Spinal cord (tissue), 9 donors: ENCODE measurements at regions not wholly inside any gene's neighbourhood (a gene's known extent, or its start where the extent isn't known, plus 50 kb on each side); places are given as distances from the start of the nearest gene placed in this dataset.

Source experiments
- DNase-seq, 6 donors: peaks; one replicate each; pipeline versions ENCODE4 v3.0.0 to v3.0.0-alpha.2; 2013 to 2015; ENCODE audit warnings: low spot score in 6 of 6, low read depth in 4 of 6
- H3K27ac ChIP-seq: one replicate; pipeline ENCODE4 v1.5.1; 2013; ENCODE audit warnings: low read depth, low read length, control low read depth
- H3K27me3 ChIP-seq: one replicate; pipeline ENCODE4 v1.6.1; 2013; ENCODE audit warnings: low read length; ENCODE audit not compliant: control insufficient read depth, insufficient read depth
- H3K36me3 ChIP-seq: one replicate; pipeline ENCODE4 v1.6.1; 2013; ENCODE audit warnings: low read length; ENCODE audit not compliant: control insufficient read depth, insufficient read depth
- H3K4me1 ChIP-seq: one replicate; pipeline ENCODE4 v1.6.1; 2013; ENCODE audit warnings: low read length; ENCODE audit not compliant: control insufficient read depth, insufficient read depth
- H3K4me3 ChIP-seq: one replicate; pipeline ENCODE4 v1.5.1; 2013; ENCODE audit warnings: low read depth, low read length, control low read depth
- H3K9me3 ChIP-seq: one replicate; pipeline ENCODE4 v1.6.1; 2013; ENCODE audit warnings: low read length; ENCODE audit not compliant: control insufficient read depth, insufficient read depth
- WGBS: methylation state at CpG from one replicate; pipeline ENCODE4 v1.1.5; 2013; ENCODE audit warnings: missing lambda C conversion rate; ENCODE audit not compliant: insufficient coverage; 5-methylcytosine and 5-hydroxymethylcytosine counted together
- donor health status: healthy.

DNA sequence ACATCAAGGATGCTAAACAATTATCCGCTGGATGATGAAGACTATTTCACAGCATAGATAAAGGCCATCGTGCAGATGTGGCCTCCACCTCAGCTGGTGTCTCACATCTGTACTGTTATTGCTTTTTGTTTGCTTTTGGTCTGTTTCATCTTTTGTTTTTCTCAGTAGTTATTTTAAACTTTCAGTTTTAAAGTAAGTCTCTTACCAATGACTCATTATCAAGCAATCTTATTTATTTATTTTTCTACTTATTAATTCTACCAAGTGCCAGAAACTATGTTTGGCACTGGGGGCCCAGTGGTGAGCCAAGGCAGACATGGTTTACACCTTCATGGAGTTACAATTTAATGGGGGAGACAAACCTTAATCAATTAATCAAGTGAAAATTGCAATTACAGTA, 250.9 kb upstream of the TMEM72 start:
- 100% methylated on average over 1 of the region's 2 CpGs for WGBS
- H3K27me3 ChIP-seq, result no peaks in the 10 kb centered on the region
- no peak overlapping the region for H3K4me3 ChIP-seq
- no peaks in the 10 kb centered on the region for H3K36me3 ChIP-seq
- H3K9me3 ChIP-seq, result no peaks in the 10 kb centered on the region
- no peaks in the 10 kb centered on the region for H3K4me1 ChIP-seq
- no peak overlapping the region for H3K27ac ChIP-seq
- no peak for DNase-seq

DNA sequence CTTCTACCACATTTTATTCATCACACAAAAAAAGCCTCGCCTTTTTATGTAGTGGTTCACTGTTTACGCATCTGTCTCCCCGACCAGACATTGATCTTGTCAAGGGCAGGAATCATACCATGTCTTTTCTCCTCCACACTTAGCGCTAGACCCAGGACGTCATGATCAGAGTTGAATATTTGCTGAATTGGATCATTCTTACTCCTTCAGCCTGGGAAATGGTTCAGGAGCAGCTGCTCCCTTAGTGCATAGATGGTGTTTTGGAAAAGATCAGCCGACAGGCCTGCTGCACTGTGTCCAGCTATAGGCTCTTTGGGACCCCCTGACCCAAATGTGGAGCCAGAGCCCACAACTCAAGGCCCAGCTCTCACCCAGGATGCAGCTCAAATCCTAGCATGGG, 249.1 kb upstream of the TMEM72 start:
- no peaks in the 10 kb centered on the region for H3K36me3 ChIP-seq
- no peaks in the 10 kb centered on the region for H3K4me1 ChIP-seq
- no peak overlapping the region for H3K27ac ChIP-seq
- H3K4me3 ChIP-seq, result no peak overlapping the region
- H3K9me3 ChIP-seq, result no peaks in the 10 kb centered on the region
- no peak for DNase-seq
- no peaks in the 10 kb centered on the region for H3K27me3 ChIP-seq
- WGBS, result 80% methylated on average over 3 of the region's 6 CpGs

DNA sequence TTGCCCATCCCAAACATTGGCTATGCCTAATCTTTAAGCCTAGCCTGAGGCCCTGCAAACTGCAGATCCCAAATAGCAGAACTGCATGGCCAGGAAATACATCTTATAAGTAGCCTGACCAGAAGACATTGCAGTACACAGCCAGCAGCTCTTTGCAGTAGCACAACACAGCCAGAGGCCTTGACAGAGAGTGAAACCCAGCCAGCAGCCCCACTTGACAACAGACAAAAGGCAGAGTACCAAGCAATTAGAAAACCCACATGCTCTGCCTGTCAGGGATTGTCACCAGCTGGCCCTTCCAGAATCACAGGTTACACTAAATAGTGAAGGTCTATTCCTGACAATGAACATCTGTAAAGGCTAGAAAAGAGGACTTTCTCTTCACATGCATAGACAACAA, 242.8 kb upstream of the TMEM72 start:
- Histone ChIP-seq H3K4me1 (no peaks in the 10 kb centered on the region), H3K27me3 (no peaks in the 10 kb centered on the region), H3K36me3 (no peaks in the 10 kb centered on the region), H3K4me3 (no peak overlapping the region), H3K27ac (no peak overlapping the region), H3K9me3 (peaks cover 4% of the 10 kb centered on the region)
- no peak for DNase-seq

DNA sequence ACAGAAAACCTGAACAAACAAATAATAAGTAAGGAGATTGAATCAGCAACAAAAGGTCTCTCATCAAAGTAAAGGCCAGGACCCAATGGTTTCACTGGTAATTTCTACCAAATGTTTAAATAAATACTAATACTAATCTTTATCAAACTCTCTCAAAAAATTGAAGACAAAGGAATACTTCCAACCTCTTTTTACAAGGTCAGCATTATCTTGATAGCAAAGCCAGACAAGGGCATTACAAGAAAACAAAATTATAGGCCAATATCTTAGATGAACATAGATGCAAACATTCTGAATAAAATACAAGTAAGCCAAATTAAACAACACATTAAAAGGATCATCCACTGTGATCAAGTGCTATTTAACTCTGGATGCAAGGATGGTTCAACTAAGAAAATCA, 239.8 kb upstream of the TMEM72 start:
- Histone ChIP-seq H3K4me3 (no peak overlapping the region), H3K27ac (no peak overlapping the region), H3K9me3 (peaks cover 4% of the 10 kb centered on the region), H3K36me3 (no peaks in the 10 kb centered on the region), H3K4me1 (peaks cover 4% of the 10 kb centered on the region), H3K27me3 (no peaks in the 10 kb centered on the region)
- no peak for DNase-seq

DNA sequence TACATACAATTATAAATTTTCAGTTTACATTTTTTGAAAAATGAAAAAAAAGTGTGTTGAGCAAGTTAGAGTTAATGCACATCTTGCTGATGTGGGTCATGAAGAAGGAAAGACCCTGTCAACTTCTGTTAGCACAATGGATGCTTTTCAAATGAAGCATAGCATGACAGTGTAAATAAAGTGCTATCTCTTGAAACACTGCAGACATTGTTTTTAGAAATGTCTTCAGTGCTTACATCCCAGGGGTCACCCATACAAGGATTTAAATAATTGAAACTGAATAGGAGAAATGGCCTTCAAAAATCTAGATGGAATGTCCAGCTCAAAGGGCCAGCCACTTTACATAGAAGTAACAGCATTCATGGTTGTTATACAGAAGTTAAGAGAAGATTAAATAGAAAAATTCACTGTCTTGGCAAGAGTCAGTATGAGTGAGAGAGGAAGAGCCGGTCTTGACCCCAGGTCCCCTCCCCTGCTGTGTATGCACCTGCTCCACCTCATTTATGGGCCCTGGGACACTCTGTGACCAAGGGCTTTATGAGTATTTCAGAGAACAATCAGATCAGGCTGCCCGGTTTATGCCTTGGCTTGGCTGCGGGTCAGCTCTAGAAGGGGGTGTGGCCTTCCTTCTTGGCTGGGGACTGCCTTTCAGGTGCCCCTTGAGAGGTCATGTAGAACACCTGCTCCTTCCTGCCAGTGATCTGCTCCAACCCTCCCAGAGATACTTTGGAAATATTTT, 237.7 kb upstream of the TMEM72 start:
- WGBS, result 37% methylated on average over 2 of the region's 3 CpGs
- no peak overlapping the region for H3K27ac ChIP-seq
- H3K4me3 ChIP-seq, result no peak overlapping the region
- H3K9me3 ChIP-seq, result peaks cover 3% of the 10 kb centered on the region
- H3K27me3 ChIP-seq, result no peaks in the 10 kb centered on the region
- peaks cover 4% of the 10 kb centered on the region for H3K4me1 ChIP-seq
- no peak for DNase-seq
- H3K36me3 ChIP-seq, result no peaks in the 10 kb centered on the region

DNA sequence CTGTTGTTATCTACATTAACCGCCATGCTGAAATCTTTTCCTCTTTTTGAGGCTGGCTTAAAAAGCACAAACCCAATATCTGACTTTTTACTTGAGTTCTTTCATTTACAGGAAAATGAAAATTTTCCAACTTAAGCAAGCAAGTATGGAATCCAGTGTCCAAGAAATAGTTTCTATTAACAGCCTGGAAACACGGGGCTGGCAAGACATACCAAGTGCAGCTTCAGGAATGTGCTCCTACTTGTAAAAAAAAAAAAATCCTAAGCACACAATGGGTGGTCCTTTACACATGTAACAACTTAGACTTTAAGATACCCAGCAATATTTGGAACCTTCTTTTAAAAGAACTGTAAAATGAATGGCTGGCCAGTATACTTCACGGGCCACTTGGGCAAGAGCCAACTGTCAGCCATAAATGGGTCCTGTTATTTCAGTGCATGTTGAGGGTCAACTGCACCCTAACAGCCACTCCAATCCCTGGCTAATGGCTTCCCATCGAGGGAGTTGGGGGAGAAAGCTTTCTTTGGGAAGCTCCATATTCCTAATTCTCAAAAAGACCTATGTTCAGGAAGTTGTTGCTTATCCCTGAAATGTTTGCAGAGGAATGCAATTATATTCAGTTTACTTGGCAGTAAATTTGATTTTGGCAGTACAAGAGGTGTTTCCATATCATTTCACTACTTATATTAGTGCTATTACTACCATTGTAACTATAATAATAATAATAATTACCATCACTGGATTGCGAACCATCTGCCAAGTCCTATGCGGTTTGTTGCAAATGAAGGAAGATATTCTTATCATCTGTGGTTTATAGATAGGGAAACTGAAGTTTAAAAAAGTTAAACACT, 236.4 kb upstream of the TMEM72 start:
- Histone ChIP-seq H3K4me1 (peaks cover 4% of the 10 kb centered on the region), H3K27me3 (no peaks in the 10 kb centered on the region), H3K4me3 (no peak overlapping the region), H3K36me3 (no peaks in the 10 kb centered on the region), H3K9me3 (no peaks in the 10 kb centered on the region), H3K27ac (no peak overlapping the region)
- 52% methylated on average over 3 of the region's 6 CpGs for WGBS
- DNase-seq, result no peak

DNA sequence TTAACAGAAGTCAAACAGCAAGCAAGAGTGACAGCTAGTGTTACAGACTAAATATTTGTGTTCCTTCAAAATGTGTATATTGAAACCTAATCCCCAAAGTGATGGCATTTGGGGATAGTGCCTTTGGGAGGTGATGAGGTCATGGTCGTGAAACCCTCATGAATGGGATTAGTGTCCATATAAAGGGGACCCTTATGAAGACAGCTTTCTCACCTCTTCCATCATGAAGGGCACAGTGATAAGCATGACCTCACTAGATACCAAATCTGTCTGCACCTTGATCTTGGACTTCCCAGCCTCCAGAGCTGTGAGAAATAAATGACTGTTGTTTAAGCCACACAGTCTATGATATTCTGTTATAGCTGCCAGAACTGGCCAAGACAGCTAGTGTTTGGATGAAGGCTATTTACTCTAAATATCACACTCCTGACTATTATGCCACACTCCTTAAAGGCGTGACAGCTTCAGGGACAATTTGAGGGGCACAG, 235.7 kb upstream of the TMEM72 start:
- Histone ChIP-seq H3K27me3 (no peaks in the 10 kb centered on the region), H3K9me3 (no peaks in the 10 kb centered on the region), H3K4me1 (peaks cover 4% of the 10 kb centered on the region), H3K4me3 (no peak overlapping the region), H3K27ac (no peak overlapping the region), H3K36me3 (no peaks in the 10 kb centered on the region)
- WGBS, result no CpG with 5 or more reads among the region's 2 CpGs
- DNase-seq, result no peak

DNA sequence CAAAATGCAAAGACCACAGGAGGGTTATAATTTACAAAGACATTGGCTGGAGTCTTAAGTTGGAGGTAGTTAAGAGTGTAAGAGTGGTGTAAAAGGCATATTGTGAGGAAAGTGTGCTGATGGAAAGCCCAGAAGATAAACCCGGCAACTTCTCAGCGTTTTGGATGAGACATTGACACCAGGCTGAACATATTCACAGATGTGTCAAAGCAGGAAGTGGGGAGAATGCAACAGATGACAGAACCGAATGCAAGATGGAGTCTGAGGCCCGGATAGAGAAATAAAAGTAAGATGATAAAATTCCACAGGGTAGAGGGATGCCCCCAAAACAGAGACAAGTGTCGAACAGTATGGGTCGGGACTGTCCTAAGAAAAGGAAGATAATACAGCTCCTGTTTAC, 230.4 kb upstream of the TMEM72 start:
- Histone ChIP-seq H3K4me1 (no peaks in the 10 kb centered on the region), H3K9me3 (no peaks in the 10 kb centered on the region), H3K36me3 (no peaks in the 10 kb centered on the region), H3K27me3 (no peaks in the 10 kb centered on the region), H3K4me3 (no peak overlapping the region), H3K27ac (no peak overlapping the region)
- WGBS, result 87% methylated on average over 4 of the region's 6 CpGs
- DNase-seq, result no peak

DNA sequence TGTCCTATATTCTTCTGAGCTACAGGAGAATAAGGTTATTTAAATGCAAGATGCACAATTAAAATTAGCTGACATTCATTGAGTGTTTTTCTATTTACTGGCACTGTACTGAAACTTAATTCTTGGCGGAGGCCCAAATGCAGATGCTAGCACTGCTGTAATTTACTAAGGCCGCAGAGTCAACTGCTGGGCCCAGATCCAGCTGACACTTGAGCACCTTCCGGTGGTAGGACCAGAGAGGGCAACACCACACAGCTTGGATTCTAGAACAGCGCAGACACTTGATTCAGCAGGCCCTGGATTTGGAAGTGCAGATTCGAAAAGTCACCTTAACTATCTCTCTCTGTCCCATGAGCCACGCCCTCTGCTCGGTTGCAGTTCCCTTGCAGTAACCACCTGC, 228.6 kb upstream of the TMEM72 start:
- H3K4me1 ChIP-seq, result no peaks in the 10 kb centered on the region
- H3K27ac ChIP-seq, result no peak overlapping the region
- H3K9me3 ChIP-seq, result no peaks in the 10 kb centered on the region
- 82% methylated on average over 7 of the region's 7 CpGs for WGBS
- no peak overlapping the region for H3K4me3 ChIP-seq
- H3K27me3 ChIP-seq, result no peaks in the 10 kb centered on the region
- H3K36me3 ChIP-seq, result no peaks in the 10 kb centered on the region
- peak in 1 of 6 donors; percentile 19 for DNase-seq

DNA sequence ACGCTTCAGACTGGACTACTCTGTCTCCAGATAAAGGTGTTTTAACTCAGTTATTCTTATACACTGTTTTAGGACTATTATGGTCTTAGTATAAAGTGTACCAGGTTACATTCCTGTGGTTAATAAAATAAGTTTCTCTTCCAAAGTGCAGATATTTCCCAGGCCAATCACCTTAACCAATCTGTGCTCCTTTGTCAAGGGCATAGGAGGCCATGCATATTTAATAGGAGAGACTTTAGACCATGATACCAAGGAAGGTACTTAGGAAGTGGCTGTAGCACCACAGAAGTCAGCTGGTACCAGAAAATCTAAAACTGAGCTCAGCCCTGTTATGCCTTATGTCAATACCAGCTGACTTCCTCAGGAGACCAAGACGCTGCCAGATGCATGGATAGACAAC, 226.5 kb upstream of the TMEM72 start:
- no peaks in the 10 kb centered on the region for H3K36me3 ChIP-seq
- no peaks in the 10 kb centered on the region for H3K4me1 ChIP-seq
- no peaks in the 10 kb centered on the region for H3K9me3 ChIP-seq
- no peak for DNase-seq
- H3K27ac ChIP-seq, result no peak overlapping the region
- WGBS, result no CpG with 5 or more reads among the region's 2 CpGs
- no peaks in the 10 kb centered on the region for H3K27me3 ChIP-seq
- no peak overlapping the region for H3K4me3 ChIP-seq
